AG08395 (cell line): ENCODE measurements at regions not wholly inside any gene's neighbourhood (a gene's known extent, or its start where the extent isn't known, plus 50 kb on each side); places are given as distances from the start of the nearest gene placed in this dataset.
A peak's percentile ranks its signal among the peaks of the same experiment; 100 is the strongest.

Experiments used
- DNase-seq: peaks from one replicate; pipeline ENCODE4 v3.0.0; 2012; ENCODE audit warnings: mixed read lengths, low spot score

GRCh38 chr5:123875561-123876275, 363.7 kb downstream of the CSNK1G3 start:
- DNase-seq = no peak

- DNase-seq = peak; percentile 5
Observed at GRCh38 chr5:123874600-123875201, 362.7 kb downstream of the CSNK1G3 start.

GRCh38 chr5:123873846-123874245, 361.9 kb downstream of the CSNK1G3 start:
- no peak for DNase-seq

- no peak for DNase-seq
Observed at GRCh38 chr5:123871373-123871772, 359.4 kb downstream of the CSNK1G3 start.

GRCh38 chr5:123868881-123869280, 356.9 kb downstream of the CSNK1G3 start:
- no peak for DNase-seq

GRCh38 chr5:123868267-123868666, 356.3 kb downstream of the CSNK1G3 start:
- no peak for DNase-seq

- DNase-seq = no peak
Observed at GRCh38 chr5:123865641-123866040, 353.7 kb downstream of the CSNK1G3 start.

- no peak for DNase-seq
Observed at GRCh38 chr5:123864578-123864977, 352.6 kb downstream of the CSNK1G3 start.

GRCh38 chr5:123858938-123859337, 347.0 kb downstream of the CSNK1G3 start:
- DNase-seq = no peak

GRCh38 chr5:123856766-123857165, 344.8 kb downstream of the CSNK1G3 start:
- no peak for DNase-seq

GRCh38 chr5:123855609-123856008, 343.6 kb downstream of the CSNK1G3 start:
- DNase-seq = no peak

- no peak for DNase-seq
Observed at GRCh38 chr5:123845356-123846100, 333.6 kb downstream of the CSNK1G3 start.

- DNase-seq = peak; percentile 30
Observed at GRCh38 chr5:123844873-123845272, 332.9 kb downstream of the CSNK1G3 start.

GRCh38 chr5:123835421-123835820, 323.4 kb downstream of the CSNK1G3 start:
- no peak for DNase-seq

- no peak for DNase-seq
Observed at GRCh38 chr5:123830575-123830974, 318.6 kb downstream of the CSNK1G3 start.

GRCh38 chr5:123827811-123828210, 315.8 kb downstream of the CSNK1G3 start:
- DNase-seq = no peak

- peak; percentile 32 for DNase-seq
Observed at GRCh38 chr5:123819833-123820232, 307.9 kb downstream of the CSNK1G3 start.

GRCh38 chr5:123819386-123819785, 307.4 kb downstream of the CSNK1G3 start:
- DNase-seq = no peak

- no peak for DNase-seq
Observed at GRCh38 chr5:123817267-123817666, 305.3 kb downstream of the CSNK1G3 start.

GRCh38 chr5:123814801-123815470, 303.0 kb downstream of the CSNK1G3 start:
- DNase-seq = no peak

GRCh38 chr5:123813937-123814624, 302.1 kb downstream of the CSNK1G3 start:
- DNase-seq = peak; percentile 53

- DNase-seq = no peak
Observed at GRCh38 chr5:123813264-123813663, 301.3 kb downstream of the CSNK1G3 start.
